GM21825 (cell line): ENCODE measurements at regions not wholly inside any gene's neighbourhood (a gene's known extent, or its start where the extent isn't known, plus 50 kb on each side); places are given as distances from the start of the nearest gene placed in this dataset.

ENCODE experiments used
- ATAC-seq: cut with Tn5 transposase; IDR thresholded peaks from one replicate; pipeline ENCODE4 v1.9.1; 2021; ENCODE audit warnings: mild to moderate bottlenecking, moderate library complexity; ENCODE audit not compliant: unreplicated experiment

- ATAC-seq = no peak
Observed at GRCh38 chr5:117999939-118000549, 988.3 kb downstream of the DTWD2 start.

- ATAC-seq = no peak
Observed at GRCh38 chr5:117982691-117983090, 1005.7 kb downstream of the DTWD2 start.

DNA sequence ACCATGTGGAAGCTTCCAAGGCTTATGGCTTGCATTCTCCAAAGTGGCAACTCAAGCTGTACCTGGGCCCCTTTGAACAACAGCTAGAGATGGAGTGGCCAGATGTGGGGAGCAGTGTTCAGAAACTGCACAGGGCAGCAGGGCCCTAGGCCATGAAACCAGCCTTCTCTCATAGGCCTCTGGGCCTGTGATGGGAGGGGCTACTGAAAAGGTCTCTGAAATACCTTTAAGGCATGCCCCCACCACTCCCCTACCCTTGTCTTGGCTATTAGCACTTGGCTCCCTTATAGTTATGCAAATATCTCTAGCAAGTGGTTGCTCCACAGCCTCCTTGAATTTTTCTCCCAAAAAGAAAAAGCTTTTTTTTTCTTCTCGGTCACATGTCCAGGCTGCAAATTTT lies 1014.6 kb downstream of the DTWD2 start:
- no peak for ATAC-seq

- ATAC-seq = no peak
Observed at GRCh38 chr5:117955831-117956230, 1032.5 kb downstream of the DTWD2 start.

GRCh38 chr5:117954331-117954730 lies 1034.0 kb downstream of the DTWD2 start:
- no peak for ATAC-seq

DNA sequence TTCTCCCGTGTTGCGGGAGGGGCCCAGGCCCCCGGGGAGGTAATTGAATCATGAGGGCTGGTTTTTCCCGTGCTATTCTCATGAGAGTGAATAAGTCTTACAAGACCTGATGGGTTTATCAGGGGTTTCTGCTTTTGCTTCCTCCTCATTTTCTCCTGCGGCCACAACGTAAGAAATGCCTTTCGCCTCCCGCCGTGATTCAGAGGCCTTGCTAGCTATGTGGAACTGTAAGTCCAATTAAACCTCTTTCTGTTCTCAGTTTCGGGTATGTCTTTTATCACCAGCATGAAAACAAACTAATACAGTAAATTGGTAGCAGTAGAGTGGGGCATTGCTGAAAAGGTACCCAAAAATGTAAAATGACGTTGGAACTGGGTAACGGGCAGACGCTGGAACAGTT lies 1035.1 kb downstream of the DTWD2 start:
- no peak for ATAC-seq

DNA sequence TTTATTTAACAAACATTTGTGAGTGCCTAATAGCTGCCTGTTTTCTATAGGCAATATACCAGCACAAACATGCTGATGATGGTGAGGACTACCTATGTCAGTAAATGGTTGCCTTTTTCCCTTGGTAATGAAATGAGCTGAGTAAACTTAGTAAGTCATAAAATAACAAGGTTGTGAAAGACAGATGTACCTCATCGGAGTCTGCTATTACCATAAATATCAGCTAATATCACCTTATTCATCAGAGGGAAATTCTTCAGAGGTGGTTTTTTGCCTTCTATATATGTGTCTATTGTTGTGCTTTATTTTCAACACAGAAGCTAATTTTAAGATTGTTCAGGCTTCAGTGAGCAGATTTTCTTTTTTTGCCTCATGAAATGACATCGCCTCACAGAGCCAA lies 1040.5 kb downstream of the DTWD2 start:
- no peak for ATAC-seq

- ATAC-seq = no peak
Observed at GRCh38 chr5:117947121-117947520, 1041.2 kb downstream of the DTWD2 start.

GRCh38 chr5:117945258-117945657 lies 1043.1 kb downstream of the DTWD2 start:
- no peak for ATAC-seq

- ATAC-seq = no peak
Observed at GRCh38 chr5:117943541-117943940, 1044.8 kb downstream of the DTWD2 start.

DNA sequence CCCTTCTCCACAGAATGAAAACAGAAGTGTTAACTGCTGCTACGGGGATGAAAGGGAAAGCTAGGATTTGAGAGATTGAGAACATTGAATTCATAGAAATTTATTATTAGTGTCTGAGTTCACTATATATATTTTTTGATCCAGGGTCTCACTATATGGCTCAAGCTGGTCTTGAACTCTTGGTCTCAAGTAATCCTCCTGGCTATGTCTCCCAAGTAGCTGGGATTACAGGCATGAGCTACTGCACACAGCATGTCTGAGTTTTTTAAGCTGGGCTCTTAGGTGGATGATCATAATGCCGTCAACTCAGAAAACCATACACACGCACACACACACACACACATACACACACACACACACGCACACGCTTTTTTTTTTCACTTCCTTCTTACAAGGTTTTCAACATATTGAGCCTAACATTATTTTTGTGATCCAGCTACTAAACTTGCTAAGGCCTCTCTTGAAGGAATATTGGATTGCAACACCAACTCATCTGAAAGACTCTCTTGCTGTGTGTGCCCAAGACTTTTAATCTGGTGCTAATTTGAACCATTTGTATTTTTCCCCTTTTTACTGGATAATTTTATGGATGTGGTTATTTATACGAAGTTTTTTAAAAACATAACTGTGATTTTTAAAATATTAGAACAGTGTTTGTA lies 1045.4 kb downstream of the DTWD2 start:
- no peak for ATAC-seq

DNA sequence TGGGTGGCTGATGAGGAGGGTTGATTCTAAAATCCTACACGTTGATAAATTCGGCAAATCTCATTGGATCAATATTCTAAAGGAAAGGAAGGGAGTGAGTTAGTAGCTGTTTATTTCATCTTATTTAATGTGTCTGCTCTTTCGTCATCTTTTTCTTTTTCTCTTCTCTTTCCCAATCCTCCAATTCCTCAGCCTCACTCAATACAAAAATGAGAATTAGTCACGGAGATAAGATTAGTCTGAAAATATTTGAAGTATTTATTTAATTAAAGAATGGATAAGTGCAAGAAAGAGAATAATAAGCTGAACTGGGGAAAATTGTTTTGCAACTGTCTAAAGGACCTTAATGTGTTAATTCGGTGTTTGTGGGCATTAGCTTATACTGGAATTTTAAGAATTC lies 1095.1 kb downstream of the DTWD2 start:
- ATAC-seq = no peak

- ATAC-seq = no peak
Observed at GRCh38 chr5:117892360-117892759, 1096.0 kb downstream of the DTWD2 start.

- ATAC-seq = no peak
Observed at GRCh38 chr5:117889596-117889995, 1098.8 kb downstream of the DTWD2 start.

DNA sequence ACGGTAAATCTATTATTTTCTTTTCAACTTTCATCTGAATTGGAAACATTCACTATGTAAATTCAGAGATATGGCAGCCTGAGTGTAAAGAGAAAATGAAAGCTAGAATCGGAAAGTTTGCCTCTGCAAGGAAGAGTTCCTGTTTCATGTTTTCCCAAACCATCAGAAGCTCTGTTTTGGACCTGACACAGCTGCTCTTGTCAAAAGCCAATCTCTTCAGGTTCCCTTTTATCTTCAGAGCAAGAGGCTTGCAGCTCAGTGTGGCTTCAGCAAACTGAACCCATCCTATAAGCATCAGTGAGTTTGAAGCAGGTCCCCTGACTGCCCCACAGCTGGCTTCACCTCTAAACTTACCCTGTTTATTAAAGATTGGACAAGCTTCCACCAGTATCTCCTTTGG lies 1099.7 kb downstream of the DTWD2 start:
- peak; percentile 89 for ATAC-seq

GRCh38 chr5:117881426-117882230 lies 1106.7 kb downstream of the DTWD2 start:
- ATAC-seq = no peak

DNA sequence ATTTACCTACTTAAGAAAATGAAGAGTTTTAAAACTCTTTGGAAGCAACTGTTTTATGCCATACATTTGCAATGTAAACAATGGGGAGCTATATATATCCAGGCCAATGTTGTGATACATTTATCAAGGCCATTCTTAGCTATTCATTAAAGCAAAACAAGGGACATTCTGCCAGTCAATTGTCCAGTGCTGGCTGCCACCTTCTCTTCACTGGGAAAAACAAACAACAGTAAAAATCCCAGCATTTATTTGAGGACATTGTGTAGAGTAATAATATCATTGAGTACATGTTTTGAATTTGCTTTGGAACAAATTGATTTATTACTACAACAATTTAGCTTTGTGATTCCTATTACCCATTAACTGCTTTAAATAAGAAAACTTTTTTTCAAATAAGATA lies 1107.4 kb downstream of the DTWD2 start:
- no peak for ATAC-seq

GRCh38 chr5:117877731-117878130 lies 1110.6 kb downstream of the DTWD2 start:
- ATAC-seq = no peak

GRCh38 chr5:117872798-117873368 lies 1115.5 kb downstream of the DTWD2 start:
- no peak for ATAC-seq

GRCh38 chr5:117869596-117869995 lies 1118.8 kb downstream of the DTWD2 start:
- ATAC-seq = no peak

DNA sequence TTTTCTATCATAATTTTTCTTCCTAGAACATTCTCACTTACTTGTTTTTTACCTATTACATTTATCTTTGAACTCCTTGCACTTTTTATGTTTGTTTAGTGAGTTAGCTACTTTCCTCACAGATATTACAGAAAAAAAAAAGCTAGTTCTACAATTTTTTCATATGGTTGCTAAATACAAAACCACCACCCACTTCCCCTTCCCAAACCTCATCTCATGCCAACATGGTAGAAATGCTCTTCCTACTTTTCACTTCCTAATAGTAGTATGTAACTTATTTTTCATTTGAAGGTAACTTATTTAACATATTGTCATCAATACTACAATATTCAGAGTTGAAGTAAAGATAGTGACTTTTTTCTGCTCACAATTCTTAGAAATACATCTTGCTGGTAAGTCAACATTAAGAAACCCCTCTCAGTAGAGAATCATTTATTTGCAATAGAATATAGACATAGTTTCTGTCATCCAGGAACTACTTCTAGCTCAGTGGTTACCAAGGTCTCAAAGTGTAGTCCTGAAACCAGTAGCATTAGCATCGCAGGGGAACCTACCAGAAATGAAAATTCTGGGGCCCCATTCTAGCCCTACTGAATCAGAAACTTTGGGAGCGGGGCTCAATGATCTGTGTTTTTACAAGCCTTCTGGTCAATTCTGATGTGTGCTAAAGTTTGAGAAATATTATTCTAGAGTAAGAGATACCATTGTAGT lies 1124.6 kb downstream of the DTWD2 start:
- ATAC-seq = no peak
